ENCODE measurements at regions not wholly inside any gene's neighbourhood (a gene's known extent, or its start where the extent isn't known, plus 50 kb on each side); places are given as distances from the start of the nearest gene placed in this dataset.
"Not testable (repeated sequence)": the region's sequence is repeated elsewhere in the genome, so short reads cannot be mapped to it uniquely, and the experiment has no call there.

- not testable (repeated sequence) for TF ChIP-seq CTCF (IDR thresholded peaks at IDR 0.05); CEBPB (IDR thresholded peaks at IDR 0.05); REST (IDR thresholded peaks at IDR 0.05); USF2 (IDR thresholded peaks at IDR 0.05); HMGXB4 (CRISPR knock-in tag; IDR thresholded peaks at IDR 0.05; ENCODE audit: borderline replicate concordance)
Observed at GRCh38 chrX:63145526-63145925, 205.6 kb downstream of the SPIN4 start.

Data from A549 (cell line).